HFF-Myc (cell line): ENCODE measurements at regions not wholly inside any gene's neighbourhood (a gene's known extent, or its start where the extent isn't known, plus 50 kb on each side); places are given as distances from the start of the nearest gene placed in this dataset.

Experiments used
- DNase-seq: peaks from one replicate; pipeline ENCODE4 v3.0.0-alpha.2; 2011; ENCODE audit warnings: low read depth; ENCODE audit errors: extremely low read depth
- H3K4me3 ChIP-seq: replicated peaks from 2 replicates; pipeline ENCODE4 v1.5.1; 2011; ENCODE audit warnings: low read depth, mild to moderate bottlenecking, control low read depth, low read length
- TF ChIP-seq, protein P1 (sequence below): IDR thresholded peaks from 2 replicates; pipeline ENCODE4 v1.5.1; 2012; ENCODE audit warnings: mild to moderate bottlenecking, low read depth, low read length, control low read depth; ENCODE audit errors: missing control alignments

DNA sequence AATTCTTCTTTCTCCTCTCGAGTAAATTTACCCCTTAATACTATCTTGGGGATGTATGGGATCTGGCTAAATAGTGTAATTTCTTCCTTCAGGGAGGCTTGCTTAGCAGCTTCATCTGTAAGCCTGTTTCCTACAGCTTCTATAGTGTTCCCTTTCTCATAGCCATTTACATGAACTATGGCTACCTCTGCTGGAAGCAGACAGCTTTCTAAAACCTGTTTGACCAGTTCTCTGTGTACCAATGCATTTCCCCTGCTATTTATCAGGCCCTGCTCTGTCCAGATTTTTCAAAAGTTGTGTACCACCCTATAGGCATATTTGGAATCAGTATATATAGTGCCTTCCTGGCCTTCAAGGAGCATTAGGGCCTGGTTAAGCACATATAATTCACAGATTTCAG, 113.6 kb upstream of the PCDH9 start:
- H3K4me3 ChIP-seq, result no peak overlapping the region
- TF ChIP-seq, protein P1, sequence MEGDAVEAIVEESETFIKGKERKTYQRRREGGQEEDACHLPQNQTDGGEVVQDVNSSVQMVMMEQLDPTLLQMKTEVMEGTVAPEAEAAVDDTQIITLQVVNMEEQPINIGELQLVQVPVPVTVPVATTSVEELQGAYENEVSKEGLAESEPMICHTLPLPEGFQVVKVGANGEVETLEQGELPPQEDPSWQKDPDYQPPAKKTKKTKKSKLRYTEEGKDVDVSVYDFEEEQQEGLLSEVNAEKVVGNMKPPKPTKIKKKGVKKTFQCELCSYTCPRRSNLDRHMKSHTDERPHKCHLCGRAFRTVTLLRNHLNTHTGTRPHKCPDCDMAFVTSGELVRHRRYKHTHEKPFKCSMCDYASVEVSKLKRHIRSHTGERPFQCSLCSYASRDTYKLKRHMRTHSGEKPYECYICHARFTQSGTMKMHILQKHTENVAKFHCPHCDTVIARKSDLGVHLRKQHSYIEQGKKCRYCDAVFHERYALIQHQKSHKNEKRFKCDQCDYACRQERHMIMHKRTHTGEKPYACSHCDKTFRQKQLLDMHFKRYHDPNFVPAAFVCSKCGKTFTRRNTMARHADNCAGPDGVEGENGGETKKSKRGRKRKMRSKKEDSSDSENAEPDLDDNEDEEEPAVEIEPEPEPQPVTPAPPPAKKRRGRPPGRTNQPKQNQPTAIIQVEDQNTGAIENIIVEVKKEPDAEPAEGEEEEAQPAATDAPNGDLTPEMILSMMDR, result no peak
- DNase-seq, result no peak

DNA sequence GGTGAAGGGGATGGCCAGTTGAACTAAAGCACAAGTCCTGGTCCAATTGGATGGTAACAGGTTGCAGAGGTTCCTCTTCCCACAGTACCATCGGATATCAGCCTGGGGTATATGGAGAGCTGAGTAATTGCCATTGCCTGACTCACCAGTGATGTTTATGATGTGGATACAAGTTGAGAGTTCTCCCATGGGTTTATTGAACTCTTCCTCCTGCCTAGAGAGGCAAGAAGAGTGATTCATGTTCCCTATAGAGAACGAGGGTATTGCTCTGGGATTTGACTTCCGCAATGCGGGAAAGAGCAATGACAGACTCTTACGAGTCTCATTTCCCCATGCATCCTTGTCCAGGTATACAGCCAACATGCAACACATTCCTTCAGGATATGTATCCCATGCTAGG, 111.3 kb upstream of the PCDH9 start:
- no peak for DNase-seq
- TF ChIP-seq, protein P1, result no peak

DNA sequence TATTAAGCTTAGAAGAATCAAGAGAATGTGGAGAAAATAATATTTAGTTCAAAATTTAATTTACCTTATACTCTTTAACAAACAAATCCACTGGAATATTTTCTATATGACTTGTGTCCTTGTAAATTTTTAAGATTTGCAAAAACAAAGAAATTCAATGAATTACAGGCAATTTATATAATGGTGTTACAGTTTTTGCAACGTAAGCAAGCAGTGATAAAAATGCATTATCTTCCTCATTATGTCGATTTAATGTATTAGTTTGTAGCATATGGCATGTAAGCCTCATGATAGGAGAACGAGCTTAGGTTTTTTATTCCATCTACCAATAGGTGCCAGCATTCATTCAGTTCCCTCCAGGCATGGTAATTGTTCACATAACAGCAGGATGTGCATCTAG, 100.0 kb upstream of the PCDH9 start:
- TF ChIP-seq, protein P1, result no peak
- no peak overlapping the region for H3K4me3 ChIP-seq
- DNase-seq, result no peak

More for the DNA sequence above, 111.3 kb upstream of the PCDH9 start:
- H3K4me3 ChIP-seq, result no peak overlapping the region

DNA sequence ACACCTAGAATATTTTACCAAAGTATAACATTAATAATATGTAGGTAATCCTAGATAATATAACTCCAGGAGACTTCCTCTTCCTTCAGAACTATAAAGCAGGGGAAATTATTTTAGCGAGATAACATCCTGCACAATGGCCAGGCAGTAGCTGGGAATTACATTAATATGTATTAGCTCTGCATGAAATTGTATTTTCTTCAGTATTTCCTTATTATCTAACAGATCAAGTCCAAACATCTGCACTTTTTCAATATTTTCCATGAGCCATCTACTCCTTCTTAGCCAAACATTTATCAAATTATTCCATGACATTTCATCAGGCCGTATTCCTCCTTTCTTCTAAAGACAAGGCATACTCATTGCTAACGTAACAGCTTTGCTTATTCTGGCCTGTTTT, 98.8 kb upstream of the PCDH9 start:
- H3K4me3 ChIP-seq, result no peak overlapping the region
- TF ChIP-seq, protein P1, result no peak
- no peak for DNase-seq

DNA sequence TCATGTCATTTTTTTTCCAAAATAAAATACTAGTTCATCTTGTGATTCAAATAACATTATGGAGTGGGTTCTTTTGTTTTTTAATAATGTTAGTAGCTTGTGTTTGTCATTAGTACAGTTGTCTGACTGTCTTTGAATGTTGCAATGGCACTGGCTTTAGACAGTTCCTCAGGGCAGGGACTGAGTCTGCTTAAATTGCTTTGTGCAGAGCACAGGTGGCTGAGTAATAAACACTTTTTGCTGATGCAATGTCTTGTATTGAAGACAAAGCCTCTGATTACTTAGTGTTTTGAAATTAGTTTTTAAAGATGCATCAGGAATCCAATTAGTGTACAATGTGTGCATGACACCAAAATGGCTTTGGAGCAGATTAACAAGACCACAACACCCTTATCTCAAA, 88.7 kb upstream of the PCDH9 start:
- TF ChIP-seq, protein P1, result no peak
- H3K4me3 ChIP-seq, result no peak overlapping the region
- no peak for DNase-seq

DNA sequence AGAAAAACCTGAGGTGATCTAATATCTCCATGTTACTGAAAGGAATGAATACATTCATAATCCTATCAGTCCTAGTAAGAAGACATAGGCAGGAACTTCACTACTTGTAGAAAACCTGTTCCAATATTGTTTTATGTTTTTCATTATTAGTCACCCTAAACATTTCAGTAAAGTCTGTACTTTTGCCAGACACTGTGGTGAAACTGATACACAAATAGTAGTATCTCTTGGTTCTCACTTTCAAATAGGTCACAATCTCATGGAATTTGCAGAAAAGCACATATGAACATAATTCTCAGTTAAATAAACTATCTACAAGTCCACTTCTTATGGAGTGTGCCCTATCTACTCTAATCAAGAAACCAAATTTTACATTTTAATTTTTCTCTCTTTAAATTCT, 88.3 kb upstream of the PCDH9 start:
- TF ChIP-seq, protein P1, result no peak
- no peak for DNase-seq

DNA sequence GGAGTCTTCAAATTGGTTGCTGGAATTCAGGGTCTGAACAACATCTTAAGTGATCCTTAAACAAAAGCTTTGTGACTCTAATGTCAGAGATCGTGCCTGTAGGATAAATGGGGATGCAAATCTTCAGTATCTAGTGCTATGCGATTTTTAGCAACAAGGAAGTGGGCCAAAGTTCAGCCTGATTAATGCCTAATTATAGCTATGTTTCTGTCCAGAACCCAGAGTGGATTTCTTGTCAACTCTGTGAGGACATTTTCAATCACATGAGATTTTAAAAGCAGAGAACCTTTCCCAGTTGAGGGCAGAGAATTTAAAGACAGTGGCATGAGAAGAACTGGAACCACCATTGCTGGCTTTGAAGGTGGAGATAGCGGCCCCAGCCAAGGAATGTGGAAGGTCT, 84.3 kb upstream of the PCDH9 start:
- TF ChIP-seq, protein P1, result no peak
- H3K4me3 ChIP-seq, result no peak overlapping the region
- no peak for DNase-seq

More for the DNA sequence above, 88.3 kb upstream of the PCDH9 start:
- no peak overlapping the region for H3K4me3 ChIP-seq
